C4-2B (cell line): ENCODE measurements at regions not wholly inside any gene's neighbourhood (a gene's known extent, or its start where the extent isn't known, plus 50 kb on each side); places are given as distances from the start of the nearest gene placed in this dataset.

Experiments
- ZFX ChIP-seq: fragments of 450-650 bp; IDR thresholded peaks from 2 replicates; pipeline ENCODE4 v1.6.1; 2017
- TF ChIP-seq, protein P1 (sequence below): fragments of 450-650 bp; conservative IDR thresholded peaks from 2 replicates; pipeline ENCODE4 v1.5.1; 2017; ENCODE audit warnings: mild to moderate bottlenecking

- TF ChIP-seq, protein P1, sequence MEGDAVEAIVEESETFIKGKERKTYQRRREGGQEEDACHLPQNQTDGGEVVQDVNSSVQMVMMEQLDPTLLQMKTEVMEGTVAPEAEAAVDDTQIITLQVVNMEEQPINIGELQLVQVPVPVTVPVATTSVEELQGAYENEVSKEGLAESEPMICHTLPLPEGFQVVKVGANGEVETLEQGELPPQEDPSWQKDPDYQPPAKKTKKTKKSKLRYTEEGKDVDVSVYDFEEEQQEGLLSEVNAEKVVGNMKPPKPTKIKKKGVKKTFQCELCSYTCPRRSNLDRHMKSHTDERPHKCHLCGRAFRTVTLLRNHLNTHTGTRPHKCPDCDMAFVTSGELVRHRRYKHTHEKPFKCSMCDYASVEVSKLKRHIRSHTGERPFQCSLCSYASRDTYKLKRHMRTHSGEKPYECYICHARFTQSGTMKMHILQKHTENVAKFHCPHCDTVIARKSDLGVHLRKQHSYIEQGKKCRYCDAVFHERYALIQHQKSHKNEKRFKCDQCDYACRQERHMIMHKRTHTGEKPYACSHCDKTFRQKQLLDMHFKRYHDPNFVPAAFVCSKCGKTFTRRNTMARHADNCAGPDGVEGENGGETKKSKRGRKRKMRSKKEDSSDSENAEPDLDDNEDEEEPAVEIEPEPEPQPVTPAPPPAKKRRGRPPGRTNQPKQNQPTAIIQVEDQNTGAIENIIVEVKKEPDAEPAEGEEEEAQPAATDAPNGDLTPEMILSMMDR = no peak
- no peak for TF ChIP-seq ZFX
These were observed 465.4 kb upstream of the TNP1 start for GRCh38 chr2:217325251-217325650.
